IMR-90 (cell line): ENCODE measurements at regions not wholly inside any gene's neighbourhood (a gene's known extent, or its start where the extent isn't known, plus 50 kb on each side); places are given as distances from the start of the nearest gene placed in this dataset.

Experiments
- ATAC-seq: fragments of 200-7000 bp; cut with Tn5 transposase; 2 replicates; pipeline ENCODE4 v1.9.1; 2020; ENCODE audit warnings: low read depth, mild to moderate bottlenecking, moderate library complexity
- BruUV-seq: library from RNA; stranded (reverse); fragments of 400-500 nt; replicated peaks from 2 replicates; lab custom pipeline; 2021; lab: Mats Ljungman, UMichigan
- CTCF ChIA-PET: fragments of 300-600 bp; formaldehyde crosslinking; extraction: SDS; loops from one replicate; lab custom pipeline; 2021; ENCODE audit warnings: antibody characterized with exemption; lab: Yijun Ruan, JAX
- POLR2A ChIA-PET: fragments of 300-600 bp; sonication (Branson Sonifier 250); formaldehyde crosslinking; loops from one replicate; lab custom pipeline; 2022; ENCODE audit warnings: antibody characterized with exemption; ENCODE audit not compliant: unreplicated experiment; lab: Charles Lee
- DNase-seq: peaks from one replicate; pipeline ENCODE4 v3.0.0; 2013
- H2AFZ ChIP-seq: replicated peaks from 2 replicates; pipeline ENCODE3; 2013; ENCODE audit warnings: low read length, mild to moderate bottlenecking; ENCODE audit not compliant: poor library complexity
- H2AK5ac ChIP-seq: 2 replicates; pipeline ENCODE4 v1.6.1; 2013; ENCODE audit warnings: low read depth, low read length, inconsistent platforms
- H2AK9ac ChIP-seq: replicated peaks from 2 replicates; pipeline ENCODE3; 2013; ENCODE audit warnings: mild to moderate bottlenecking, low read depth, low read length, moderate library complexity; ENCODE audit not compliant: poor library complexity
- H2BK120ac ChIP-seq: 2 replicates; pipeline ENCODE4 v1.6.1; 2013; ENCODE audit warnings: low read depth, low read length, inconsistent platforms
- H2BK15ac ChIP-seq: 3 replicates; pipeline ENCODE4 v1.6.1; 2013; ENCODE audit warnings: low read depth, low read length, inconsistent platforms
- H2BK20ac ChIP-seq: 2 replicates; pipeline ENCODE4 v1.6.1; 2013; ENCODE audit warnings: low read depth, mild to moderate bottlenecking, inconsistent platforms, low read length, moderate library complexity
- H2BK5ac ChIP-seq: 2 replicates; pipeline ENCODE4 v1.6.1; 2013; ENCODE audit warnings: mild to moderate bottlenecking, low read depth, low read length, inconsistent platforms; ENCODE audit not compliant: poor library complexity, severe bottlenecking
- H3K14ac ChIP-seq: replicated peaks from 2 replicates; pipeline ENCODE4 v1.6.1; 2013; ENCODE audit warnings: low read depth, low read length, inconsistent platforms
- H3K18ac ChIP-seq: 2 replicates; pipeline ENCODE4 v1.6.1; 2013; ENCODE audit warnings: low read depth, low read length, control low read depth
- H3K23ac ChIP-seq: 2 replicates; pipeline ENCODE4 v1.6.1; 2013; ENCODE audit warnings: low read depth, low read length, inconsistent platforms
- H3K27ac ChIP-seq: 2 replicates; pipeline ENCODE4 v1.5.1; 2013; ENCODE audit warnings: mild to moderate bottlenecking, control low read depth, low read length; ENCODE audit not compliant: insufficient read depth
- H3K27me3 ChIP-seq: 2 replicates; pipeline ENCODE4 v1.6.1; 2013; ENCODE audit warnings: low read length; ENCODE audit not compliant: control insufficient read depth, insufficient read depth
- H3K36me3 ChIP-seq: 2 replicates; pipeline ENCODE4 v1.6.1; 2013; ENCODE audit warnings: low read length, mixed read lengths; ENCODE audit not compliant: control insufficient read depth, insufficient read depth
- H3K4ac ChIP-seq: 2 replicates; pipeline ENCODE4 v1.6.1; 2013; ENCODE audit warnings: low read depth, low read length, inconsistent platforms
- H3K4me1 ChIP-seq: 2 replicates; pipeline ENCODE4 v1.6.1; 2013; ENCODE audit warnings: low read length, mixed read lengths; ENCODE audit not compliant: control insufficient read depth, insufficient read depth
- H3K4me2 ChIP-seq: 2 replicates; pipeline ENCODE4 v1.6.1; 2013; ENCODE audit warnings: low read depth, mild to moderate bottlenecking, control low read depth, low read length, moderate library complexity
- H3K4me3 ChIP-seq: 2 replicates; pipeline ENCODE4 v1.5.1; 2013; ENCODE audit warnings: low read depth, mild to moderate bottlenecking, control low read depth, low read length, moderate library complexity; ENCODE audit not compliant: insufficient read depth
- H3K56ac ChIP-seq: 2 replicates; pipeline ENCODE4 v1.6.1; 2013; ENCODE audit warnings: low read length, inconsistent platforms; ENCODE audit not compliant: insufficient read depth; ENCODE audit errors: extremely low read depth
- H3K79me1 ChIP-seq, 2 experiments: 2 replicates each; pipeline ENCODE4 v1.6.1; 2013; ENCODE audit warnings: low read length in 2 of 2, inconsistent platforms in 1 of 2, low read depth in 1 of 2
- H3K9ac ChIP-seq: 2 replicates; pipeline ENCODE4 v1.6.1; 2013; ENCODE audit warnings: low read depth, low read length, control low read depth
- H3K9me1 ChIP-seq: 2 replicates; pipeline ENCODE4 v1.6.1; 2013; ENCODE audit warnings: low read length, inconsistent platforms; ENCODE audit not compliant: insufficient read depth
- H3K9me3 ChIP-seq: 2 replicates; pipeline ENCODE4 v1.6.1; 2013; ENCODE audit warnings: low read length; ENCODE audit not compliant: control insufficient read depth, insufficient read depth
- H4K20me1 ChIP-seq: 2 replicates; pipeline ENCODE4 v1.6.1; 2013; ENCODE audit warnings: low read length, inconsistent platforms; ENCODE audit not compliant: insufficient read depth
- H4K5ac ChIP-seq: 2 replicates; pipeline ENCODE4 v1.6.1; 2013; ENCODE audit warnings: mild to moderate bottlenecking, low read depth, low read length, control low read depth
- H4K8ac ChIP-seq, 2 experiments: 2 replicates each; pipeline ENCODE4 v1.6.1; 2013; ENCODE audit warnings: low read depth in 2 of 2, low read length in 2 of 2, control low read depth in 1 of 2, inconsistent platforms in 1 of 2
- H4K91ac ChIP-seq: 2 replicates; pipeline ENCODE4 v1.6.1; 2013; ENCODE audit warnings: low read depth, low read length, inconsistent platforms; ENCODE audit not compliant: insufficient read depth
- CHD1 ChIP-seq: IDR thresholded peaks from 2 replicates; pipeline ENCODE4 v1.6.1; 2012; ENCODE audit warnings: low read depth, low read length, improper control_type of control experiment
- CTCF ChIP-seq: conservative IDR thresholded peaks from 2 replicates; pipeline ENCODE4 v1.5.1; 2012; ENCODE audit warnings: mild to moderate bottlenecking, low read depth, low read length, improper control_type of control experiment
- ELK1 ChIP-seq: fragments of 150-350 bp; IDR thresholded peaks from 2 replicates; pipeline ENCODE4 v1.6.1; 2016; ENCODE audit warnings: low read depth, mild to moderate bottlenecking, low read length, moderate library complexity, borderline replicate concordance
- MAZ ChIP-seq: IDR thresholded peaks from 2 replicates; pipeline ENCODE4 v1.6.1; 2012; ENCODE audit warnings: low read depth, mild to moderate bottlenecking, low read length, improper control_type of control experiment, moderate library complexity, borderline replicate concordance
- MXI1 ChIP-seq: IDR thresholded peaks from 2 replicates; pipeline ENCODE4 v1.6.1; 2012; ENCODE audit warnings: low read depth, mild to moderate bottlenecking, low read length, moderate library complexity, borderline replicate concordance
- NFE2L2 ChIP-seq: fragments of 150-350 bp; IDR thresholded peaks from 2 replicates; pipeline ENCODE4 v1.6.1; 2016; ENCODE audit warnings: low read depth, mild to moderate bottlenecking, low read length
- POLR2A ChIP-seq: IDR thresholded peaks from 2 replicates; pipeline ENCODE4 v1.6.1; 2012; ENCODE audit warnings: mild to moderate bottlenecking, low read depth, low read length
- RCOR1 ChIP-seq: IDR thresholded peaks from 2 replicates; pipeline ENCODE4 v1.6.1; 2012; ENCODE audit warnings: mild to moderate bottlenecking, low read length, improper control_type of control experiment; ENCODE audit not compliant: insufficient replicate concordance
- SMC3 ChIP-seq: fragments of 150-350 bp; IDR thresholded peaks from 2 replicates; pipeline ENCODE4 v1.6.1; 2016; ENCODE audit warnings: low read depth, mild to moderate bottlenecking, antibody characterized with exemption, low read length, moderate library complexity
- WGBS, 2 experiments: methylation state at CpG; one replicate each; pipeline versions ENCODE4 v1.1.5 to v1.1.7; 2013; ENCODE audit warnings: missing lambda C conversion rate in 2 of 2; ENCODE audit not compliant: insufficient read length in 1 of 2; ENCODE audit errors: extremely low coverage in 2 of 2; 5-methylcytosine and 5-hydroxymethylcytosine counted together
- dilution Hi-C: fragments of 300-500 bp; cut with HindIII; formaldehyde crosslinking; loops from one replicate; pipeline ENCODE4 v1.14.3; 2018; ENCODE audit warnings: low sequenced_read_pairs; ENCODE audit not compliant: unreplicated experiment
- in situ Hi-C: fragments of 300-500 bp; cut with MboI; formaldehyde crosslinking; loops from 3 replicates; pipeline ENCODE4 v1.14.3; 2019; ENCODE audit warnings: low sequenced_read_pairs, inconsistent platforms, mixed read lengths
- intact Hi-C: fragments of 100-400 bp; cut with micrococcal nuclease; formaldehyde crosslinking; loops from 2 replicates; pipeline ENCODE4 v1.10.0; 2022

GRCh38 chr21:30935889-30936168 lies 54.4 kb upstream of the KRTAP11-1 start:
- Histone ChIP-seq H2AK5ac (no peak overlapping the region), H3K18ac (no peak overlapping the region), H3K23ac (no peak overlapping the region), H4K5ac (no peak overlapping the region), H3K9me1 (no peaks in the 10 kb centered on the region), H3K27me3 (no peaks in the 10 kb centered on the region), H4K20me1 (no peaks in the 10 kb centered on the region), H2BK20ac (no peak overlapping the region), H3K79me1 (no peaks in the 10 kb centered on the region), H2AFZ (no peak overlapping the region), H4K91ac (no peak overlapping the region), H3K4me1 (no peaks in the 10 kb centered on the region), H4K8ac (no peak overlapping the region), H3K4me3 (no peak overlapping the region), H2BK120ac (no peak overlapping the region), H3K4ac (no peak overlapping the region), H2BK5ac (no peak overlapping the region), H2AK9ac (no peak overlapping the region), H3K14ac (no peak overlapping the region), H3K9ac (no peak overlapping the region), H3K27ac (no peak overlapping the region), H3K36me3 (no peaks in the 10 kb centered on the region), H3K56ac (no peak overlapping the region), H2BK15ac (no peak overlapping the region), H3K4me2 (no peak overlapping the region), H3K9me3 (peaks cover 33% of the 10 kb centered on the region)
- 90% methylated on average over 2 of the region's 4 CpGs; no CpG with 5 or more reads in 1 of the 2 experiments for WGBS, 2 experiments
- ATAC-seq: no peak
- intact Hi-C loops (no loop called here), in situ Hi-C loops (no loop called here), dilution Hi-C loops (no loop called here)
- TF ChIP-seq POLR2A: no peak
- no peak for TF ChIP-seq NFE2L2
- no peak for TF ChIP-seq CTCF
- TF ChIP-seq ELK1: no peak
- no peak for TF ChIP-seq RCOR1
- TF ChIP-seq CHD1: no peak
- TF ChIP-seq SMC3: no peak
- TF ChIP-seq MAZ: no peak
- TF ChIP-seq MXI1: no peak
- DNase-seq: no peak
- BruUV-seq: no TSS peak
- ChIA-PET POLR2A (no interaction called here), CTCF (no interaction called here)
